MM.1S (cell line): ENCODE measurements at regions not wholly inside any gene's neighbourhood (a gene's known extent, or its start where the extent isn't known, plus 50 kb on each side); places are given as distances from the start of the nearest gene placed in this dataset.

Experiments used
- DNase-seq: peaks from one replicate; pipeline ENCODE4 v3.0.0-alpha.2; 2015
- H2AFZ ChIP-seq: fragments of 300-600 bp; sonication (generic); 2 replicates; pipeline ENCODE4 v1.6.0; 2016; ENCODE audit warnings: antibody characterized with exemption, low read length
- H3F3A ChIP-seq: fragments of 300-600 bp; sonication (generic); 2 replicates; pipeline ENCODE4 v1.6.1; 2016; ENCODE audit warnings: mild to moderate bottlenecking, antibody characterized with exemption, low read length, moderate library complexity, mixed read lengths; ENCODE audit not compliant: insufficient read depth
- H3K27ac ChIP-seq: fragments of 300-600 bp; sonication (generic); 2 replicates; pipeline ENCODE4 v1.5.1; 2016; ENCODE audit warnings: mild to moderate bottlenecking, low read length
- H3K27me3 ChIP-seq: fragments of 300-600 bp; sonication (generic); replicated peaks from 2 replicates; pipeline ENCODE4 v1.6.0; 2016; ENCODE audit warnings: low read length; ENCODE audit not compliant: insufficient read depth
- H3K36me3 ChIP-seq: fragments of 300-600 bp; sonication (generic); replicated peaks from 2 replicates; pipeline ENCODE4 v1.6.1; 2016; ENCODE audit warnings: mild to moderate bottlenecking, low read length, mixed read lengths; ENCODE audit not compliant: insufficient read depth
- H3K4me1 ChIP-seq: fragments of 300-600 bp; sonication (generic); 2 replicates; pipeline ENCODE4 v1.6.1; 2016; ENCODE audit warnings: low read length, mixed read lengths
- H3K4me2 ChIP-seq: fragments of 300-600 bp; sonication (generic); 2 replicates; pipeline ENCODE4 v1.6.0; 2016; ENCODE audit warnings: low read depth, low read length
- H3K4me3 ChIP-seq: fragments of 300-600 bp; sonication (generic); 2 replicates; pipeline ENCODE4 v1.5.1; 2016; ENCODE audit warnings: low read length, mixed read lengths
- H3K79me2 ChIP-seq: fragments of 300-600 bp; sonication (generic); 2 replicates; pipeline ENCODE4 v1.6.1; 2016; ENCODE audit warnings: mixed run types, low read length, mixed read lengths
- H3K9ac ChIP-seq: fragments of 300-600 bp; sonication (generic); 2 replicates; pipeline ENCODE4 v1.6.1; 2016; ENCODE audit warnings: low read length, mixed read lengths
- H3K9me2 ChIP-seq: fragments of 300-600 bp; sonication (generic); replicated peaks from 2 replicates; pipeline ENCODE4 v1.6.1; 2016; ENCODE audit warnings: mild to moderate bottlenecking, low read length, mixed read lengths; ENCODE audit not compliant: insufficient read depth
- H3K9me3 ChIP-seq: fragments of 300-600 bp; sonication (generic); replicated peaks from 2 replicates; pipeline ENCODE4 v1.6.1; 2016; ENCODE audit warnings: mild to moderate bottlenecking, low read length, mixed read lengths; ENCODE audit not compliant: insufficient read depth
- H4K20me1 ChIP-seq: fragments of 300-600 bp; sonication (generic); 2 replicates; pipeline ENCODE4 v1.6.1; 2016; ENCODE audit warnings: mild to moderate bottlenecking, low read length, moderate library complexity, mixed read lengths; ENCODE audit not compliant: insufficient read depth
- EZH2 ChIP-seq: fragments of 300-600 bp; sonication (generic); optimal IDR thresholded peaks from 2 replicates; pipeline ENCODE3; 2017; ENCODE audit warnings: low read depth, mild to moderate bottlenecking, antibody characterized with exemption, low read length, mixed read lengths
- EZH2phosphoT487 ChIP-seq: fragments of 300-600 bp; sonication (generic); IDR thresholded peaks from 2 replicates; pipeline ENCODE4 v1.6.1; 2018; ENCODE audit warnings: antibody characterized with exemption, low read length
- TF ChIP-seq, protein P1 (sequence below): fragments of 300-600 bp; sonication (generic); IDR thresholded peaks from 2 replicates; pipeline ENCODE4 v1.5.1; 2016; ENCODE audit warnings: antibody characterized with exemption, low read length, mixed read lengths

- no peak overlapping the region for H3K27ac ChIP-seq
- no peaks in the 10 kb centered on the region for H3K9me2 ChIP-seq
- DNase-seq, result no peak
- no peaks in the 10 kb centered on the region for H3K9me3 ChIP-seq
- H3K4me2 ChIP-seq, result no peak overlapping the region
- TF ChIP-seq, protein P1, sequence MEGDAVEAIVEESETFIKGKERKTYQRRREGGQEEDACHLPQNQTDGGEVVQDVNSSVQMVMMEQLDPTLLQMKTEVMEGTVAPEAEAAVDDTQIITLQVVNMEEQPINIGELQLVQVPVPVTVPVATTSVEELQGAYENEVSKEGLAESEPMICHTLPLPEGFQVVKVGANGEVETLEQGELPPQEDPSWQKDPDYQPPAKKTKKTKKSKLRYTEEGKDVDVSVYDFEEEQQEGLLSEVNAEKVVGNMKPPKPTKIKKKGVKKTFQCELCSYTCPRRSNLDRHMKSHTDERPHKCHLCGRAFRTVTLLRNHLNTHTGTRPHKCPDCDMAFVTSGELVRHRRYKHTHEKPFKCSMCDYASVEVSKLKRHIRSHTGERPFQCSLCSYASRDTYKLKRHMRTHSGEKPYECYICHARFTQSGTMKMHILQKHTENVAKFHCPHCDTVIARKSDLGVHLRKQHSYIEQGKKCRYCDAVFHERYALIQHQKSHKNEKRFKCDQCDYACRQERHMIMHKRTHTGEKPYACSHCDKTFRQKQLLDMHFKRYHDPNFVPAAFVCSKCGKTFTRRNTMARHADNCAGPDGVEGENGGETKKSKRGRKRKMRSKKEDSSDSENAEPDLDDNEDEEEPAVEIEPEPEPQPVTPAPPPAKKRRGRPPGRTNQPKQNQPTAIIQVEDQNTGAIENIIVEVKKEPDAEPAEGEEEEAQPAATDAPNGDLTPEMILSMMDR, result no peak
- TF ChIP-seq EZH2 (no peak), EZH2phosphoT487 (no peak)
- H3K36me3 ChIP-seq, result no peaks in the 10 kb centered on the region
- H2AFZ ChIP-seq, result no peak overlapping the region
- H3K4me3 ChIP-seq, result no peak overlapping the region
- no peaks in the 10 kb centered on the region for H4K20me1 ChIP-seq
- H3K79me2 ChIP-seq, result no peaks in the 10 kb centered on the region
- H3K27me3 ChIP-seq, result no peaks in the 10 kb centered on the region
- H3K9ac ChIP-seq, result no peak overlapping the region
- H3K4me1 ChIP-seq, result no peaks in the 10 kb centered on the region
- H3F3A ChIP-seq, result no peaks in the 10 kb centered on the region
Measured at GRCh38 chr7:114356133-114356532, 58.5 kb upstream of the FOXP2 start.

- Histone ChIP-seq H3K4me1 (no peaks in the 10 kb centered on the region), H3K9me3 (no peaks in the 10 kb centered on the region), H3K27ac (no peak overlapping the region), H3K4me2 (no peak overlapping the region), H3K9me2 (no peaks in the 10 kb centered on the region), H3K4me3 (no peak overlapping the region), H4K20me1 (no peaks in the 10 kb centered on the region), H2AFZ (no peak overlapping the region), H3K27me3 (no peaks in the 10 kb centered on the region), H3F3A (no peaks in the 10 kb centered on the region), H3K9ac (no peak overlapping the region), H3K36me3 (no peaks in the 10 kb centered on the region), H3K79me2 (no peaks in the 10 kb centered on the region)
- no peak for TF ChIP-seq EZH2
- TF ChIP-seq, protein P1, result no peak
- no peak for TF ChIP-seq EZH2phosphoT487
- DNase-seq, result no peak
Measured at GRCh38 chr7:114354306-114354705, 60.3 kb upstream of the FOXP2 start.

GRCh38 chr7:114345494-114345893, 69.1 kb upstream of the FOXP2 start:
- H3F3A ChIP-seq, result peaks cover 4% of the 10 kb centered on the region; the same call in 1 of the 2 replicates
- H3K79me2 ChIP-seq, result no peaks in the 10 kb centered on the region
- peak overlapping the region; percentile 19; the same call in 1 of the 2 replicates for H3K27ac ChIP-seq
- TF ChIP-seq EZH2phosphoT487, result no peak
- no peak for TF ChIP-seq EZH2
- H3K4me3 ChIP-seq, result no peak overlapping the region; the same call in 1 of the 2 replicates
- no peaks in the 10 kb centered on the region; the same call in 1 of the 2 replicates for H3K9me2 ChIP-seq
- no peak overlapping the region for H3K9ac ChIP-seq
- no peaks in the 10 kb centered on the region for H3K9me3 ChIP-seq
- no peaks in the 10 kb centered on the region for H4K20me1 ChIP-seq
- H3K4me1 ChIP-seq, result peaks cover 23% of the 10 kb centered on the region
- H3K36me3 ChIP-seq, result no peaks in the 10 kb centered on the region
- H3K27me3 ChIP-seq, result no peaks in the 10 kb centered on the region
- H2AFZ ChIP-seq, result 0 out of 2 replicates have a peak overlapping the region, but pooled peaks have one; percentile 6
- H3K4me2 ChIP-seq, result peak overlapping the region; percentile 45
- peak; percentile 76 for DNase-seq

- TF ChIP-seq EZH2phosphoT487, result no peak
- TF ChIP-seq EZH2, result no peak
- TF ChIP-seq, protein P1, result no peak
- no peak for DNase-seq
Measured at GRCh38 chr7:114343949-114344708, 70.5 kb upstream of the FOXP2 start.

More at GRCh38 chr7:114343949-114344708, 70.5 kb upstream of the FOXP2 start:
- Histone ChIP-seq H3K9me3 (no peaks in the 10 kb centered on the region), H3F3A (peaks cover 4% of the 10 kb centered on the region; the same call in 1 of the 2 replicates), H3K9ac (no peak overlapping the region), H3K27me3 (no peaks in the 10 kb centered on the region), H4K20me1 (no peaks in the 10 kb centered on the region), H3K9me2 (no peaks in the 10 kb centered on the region; the same call in 1 of the 2 replicates), H3K4me1 (peaks cover 23% of the 10 kb centered on the region), H3K4me3 (no peak overlapping the region), H3K27ac (no peak overlapping the region), H3K79me2 (no peaks in the 10 kb centered on the region), H2AFZ (no peak overlapping the region), H3K4me2 (no peak overlapping the region), H3K36me3 (no peaks in the 10 kb centered on the region)
